Esophagus muscularis mucosa (tissue), 4 donors: ENCODE measurements at regions not wholly inside any gene's neighbourhood (a gene's known extent, or its start where the extent isn't known, plus 50 kb on each side); places are given as distances from the start of the nearest gene placed in this dataset.

ENCODE experiments used
- DNase-seq: peaks from one replicate; pipeline ENCODE4 v3.0.0-alpha.2; 2017; ENCODE audit errors: extremely low spot score
- H3K27ac ChIP-seq, 4 donors: fragments of 200-600 bp; sonication (generic); replicated peaks in 1 of 4; 1 replicate in 3 of 4; 2 replicates in 1 of 4; pipeline ENCODE4 v1.5.1; 2016 to 2019; ENCODE audit warnings: mild to moderate bottlenecking in 1 of 4
- H3K27me3 ChIP-seq, 4 donors: fragments of 200-600 bp; sonication (generic); one replicate each; pipeline versions ENCODE4 v1.5.1 to v1.6.0; 2016 to 2019
- H3K36me3 ChIP-seq, 4 donors: fragments of 200-600 bp; sonication (generic); one replicate each; pipeline ENCODE4 v1.5.1; 2016 to 2019
- H3K4me1 ChIP-seq, 4 donors: fragments of 200-600 bp; sonication (generic); one replicate each; pipeline ENCODE4 v1.5.1; 2016 to 2019
- H3K4me3 ChIP-seq, 4 donors: fragments of 200-600 bp; sonication (generic); 1 replicate in 2 of 4; 2 replicates in 2 of 4; pipeline ENCODE4 v1.5.1; 2016 to 2019; ENCODE audit warnings: mild to moderate bottlenecking in 4 of 4, moderate library complexity in 1 of 4
- H3K9me3 ChIP-seq, 4 donors: fragments of 200-600 bp; sonication (generic); 1 replicate in 3 of 4; 2 replicates in 1 of 4; pipeline ENCODE4 v1.5.1; 2016 to 2019
- EP300 ChIP-seq: sonication (generic); formaldehyde crosslinking; IDR thresholded peaks from one replicate; pipeline ENCODE4 v1.6.1; 2017; ENCODE audit warnings: antibody characterized with exemption
- POLR2A ChIP-seq: fragments of 450-650 bp; IDR thresholded peaks from one replicate; pipeline ENCODE4 v1.6.1; 2017; ENCODE audit warnings: antibody characterized with exemption, moderate library complexity, mild to moderate bottlenecking, low read depth
- POLR2AphosphoS5 ChIP-seq, 2 donors: sonication (generic); formaldehyde crosslinking; IDR thresholded peaks; one replicate each; pipeline ENCODE4 v1.6.1; 2017; ENCODE audit warnings: antibody characterized with exemption in 2 of 2
- WGBS: methylation state at CpG from one replicate; pipeline ENCODE4 v1.1.5; 2018; 5-methylcytosine and 5-hydroxymethylcytosine counted together
- intact Hi-C: fragments of 100-400 bp; cut with DNase I; formaldehyde crosslinking; loops from one replicate; pipeline ENCODE4 v1.15.1; 2023
- TF ChIP-seq, protein P1 (sequence below), 3 experiments: fragments of 200-600 bp in 2 of 3; fragments of 450-650 bp in 1 of 3; sonication (generic) in 2 of 3; IDR thresholded peaks; one replicate each; pipeline ENCODE4 v1.5.1; 2017 to 2019; ENCODE audit warnings: antibody characterized with exemption in 3 of 3, mild to moderate bottlenecking in 2 of 3, moderate library complexity in 1 of 3

- no peaks in the 10 kb centered on the region for H3K36me3 ChIP-seq
- WGBS, result 97% methylated on average over 1 of the region's 1 CpG
- peaks cover 0 to 32% (median 22%) of the 10 kb centered on the region in 4 donors for H3K9me3 ChIP-seq
Observed at GRCh38 chr2:11974573-11974972, 228.1 kb downstream of the LPIN1 start.

DNA sequence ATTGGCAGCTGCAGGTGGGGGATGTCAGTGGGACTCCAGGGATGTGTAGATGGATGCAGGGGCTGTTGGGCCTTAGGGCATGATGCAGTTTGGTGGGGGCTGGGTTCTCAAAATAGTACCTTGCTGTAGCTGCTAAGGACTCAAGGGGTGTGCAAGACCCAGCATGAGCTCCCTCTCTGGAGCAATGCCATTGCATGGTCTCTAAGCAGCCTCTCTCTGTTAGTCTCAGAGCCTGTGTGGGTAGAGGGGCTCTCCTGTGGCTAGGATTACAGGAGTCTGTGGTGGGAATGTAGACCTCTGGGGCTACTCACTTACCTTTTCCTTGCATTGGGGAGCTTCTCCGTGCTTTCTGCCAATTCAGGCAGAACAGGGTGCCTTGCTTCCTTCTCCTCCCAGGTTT, 228.9 kb downstream of the LPIN1 start:
- 93% methylated on average over 1 of the region's 1 CpG for WGBS
- Histone ChIP-seq H3K36me3 (no peaks in the 10 kb centered on the region), H3K4me1 (no peaks in the 10 kb centered on the region), H3K4me3 (no peak overlapping the region), H3K27me3 (no peaks in the 10 kb centered on the region), H3K9me3 (peaks cover 0 to 32% (median 22%) of the 10 kb centered on the region in 4 donors), H3K27ac (no peak overlapping the region)
- intact Hi-C loops, result no loop called here
- no peak for TF ChIP-seq POLR2A
- TF ChIP-seq EP300, result no peak
- no peak for DNase-seq

More at GRCh38 chr2:11974573-11974972, 228.1 kb downstream of the LPIN1 start:
- intact Hi-C loops, result no loop called here
- DNase-seq, result no peak
- H3K4me1 ChIP-seq, result no peaks in the 10 kb centered on the region
- TF ChIP-seq EP300 (no peak), POLR2A (no peak), POLR2AphosphoS5 (IDR thresholded peaks at IDR 0.05) (no peak)
- TF ChIP-seq, protein P1, sequence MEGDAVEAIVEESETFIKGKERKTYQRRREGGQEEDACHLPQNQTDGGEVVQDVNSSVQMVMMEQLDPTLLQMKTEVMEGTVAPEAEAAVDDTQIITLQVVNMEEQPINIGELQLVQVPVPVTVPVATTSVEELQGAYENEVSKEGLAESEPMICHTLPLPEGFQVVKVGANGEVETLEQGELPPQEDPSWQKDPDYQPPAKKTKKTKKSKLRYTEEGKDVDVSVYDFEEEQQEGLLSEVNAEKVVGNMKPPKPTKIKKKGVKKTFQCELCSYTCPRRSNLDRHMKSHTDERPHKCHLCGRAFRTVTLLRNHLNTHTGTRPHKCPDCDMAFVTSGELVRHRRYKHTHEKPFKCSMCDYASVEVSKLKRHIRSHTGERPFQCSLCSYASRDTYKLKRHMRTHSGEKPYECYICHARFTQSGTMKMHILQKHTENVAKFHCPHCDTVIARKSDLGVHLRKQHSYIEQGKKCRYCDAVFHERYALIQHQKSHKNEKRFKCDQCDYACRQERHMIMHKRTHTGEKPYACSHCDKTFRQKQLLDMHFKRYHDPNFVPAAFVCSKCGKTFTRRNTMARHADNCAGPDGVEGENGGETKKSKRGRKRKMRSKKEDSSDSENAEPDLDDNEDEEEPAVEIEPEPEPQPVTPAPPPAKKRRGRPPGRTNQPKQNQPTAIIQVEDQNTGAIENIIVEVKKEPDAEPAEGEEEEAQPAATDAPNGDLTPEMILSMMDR (IDR thresholded peaks at IDR 0.05), result no peak
- no peak overlapping the region for H3K27ac ChIP-seq
- no peak overlapping the region for H3K4me3 ChIP-seq
- no peaks in the 10 kb centered on the region for H3K27me3 ChIP-seq

- TF ChIP-seq POLR2AphosphoS5 (IDR thresholded peaks at IDR 0.05) (no peak), POLR2A (no peak), EP300 (no peak)
- TF ChIP-seq, protein P1 (IDR thresholded peaks at IDR 0.05), result no peak
- H3K9me3 ChIP-seq, result peaks cover 0 to 26% (median 21%) of the 10 kb centered on the region in 4 donors
Observed at GRCh38 chr2:11976073-11976472, 229.6 kb downstream of the LPIN1 start.

DNA sequence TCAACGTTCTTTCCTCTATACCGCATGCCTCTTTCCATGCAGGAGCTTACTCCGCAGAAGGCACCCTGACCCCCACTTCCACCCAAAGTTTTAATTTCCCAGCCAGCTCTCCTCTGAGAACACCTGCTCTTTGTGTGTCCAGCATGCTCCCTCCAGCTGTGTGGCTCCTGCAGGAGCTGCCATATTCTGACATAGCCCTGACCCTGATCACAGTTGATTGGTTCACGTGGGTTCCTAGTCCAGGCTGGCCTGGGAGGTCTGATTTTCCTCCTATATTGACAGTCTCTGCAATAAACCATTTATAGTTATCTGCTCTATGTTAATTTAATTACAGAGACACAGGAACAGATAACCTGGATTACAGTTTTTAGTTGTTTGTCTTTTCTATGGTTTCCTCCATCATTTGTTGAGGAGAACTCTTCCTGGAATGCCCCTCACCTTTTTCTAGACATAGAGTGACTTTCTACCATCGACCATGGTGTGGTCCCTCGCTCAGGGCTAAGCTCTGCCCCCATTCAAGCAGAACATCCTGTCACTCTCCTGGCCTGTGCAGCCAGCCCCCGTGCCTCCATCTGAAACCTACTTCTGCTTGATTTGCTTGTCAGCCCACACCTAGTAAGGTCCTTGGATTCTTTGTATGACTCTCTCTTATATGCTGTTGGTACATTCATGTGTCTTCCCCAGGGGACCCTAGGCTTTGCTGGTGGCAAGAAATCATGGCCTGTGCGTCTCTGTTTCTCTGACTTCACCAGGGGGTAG, 231.5 kb downstream of the LPIN1 start:
- H3K4me1 ChIP-seq, result no peaks in the 10 kb centered on the region
- DNase-seq, result peak; percentile 70
- no peaks in the 10 kb centered on the region for H3K27me3 ChIP-seq
- H3K4me3 ChIP-seq, result no peak overlapping the region
- no peaks in the 10 kb centered on the region for H3K36me3 ChIP-seq
- TF ChIP-seq, protein P1 (IDR thresholded peaks at IDR 0.05), result no peak
- 83% methylated on average over 8 of the region's 8 CpGs for WGBS
- no peak overlapping the region for H3K27ac ChIP-seq
- H3K9me3 ChIP-seq, result peaks cover 0 to 31% (median 21%) of the 10 kb centered on the region in 4 donors
- intact Hi-C loops, result no loop called here

More at GRCh38 chr2:11976073-11976472, 229.6 kb downstream of the LPIN1 start:
- intact Hi-C loops, result no loop called here
- DNase-seq, result no peak
- Histone ChIP-seq H3K4me3 (no peak overlapping the region), H3K36me3 (no peaks in the 10 kb centered on the region), H3K4me1 (no peaks in the 10 kb centered on the region), H3K27ac (no peak overlapping the region), H3K27me3 (no peaks in the 10 kb centered on the region)

- Histone ChIP-seq H3K27ac (no peak overlapping the region), H3K36me3 (no peaks in the 10 kb centered on the region), H3K9me3 (peaks cover 0 to 7% (median 2%) of the 10 kb centered on the region in 4 donors), H3K4me3 (no peak overlapping the region), H3K4me1 (no peaks in the 10 kb centered on the region), H3K27me3 (no peaks in the 10 kb centered on the region)
- 91% methylated on average over 7 of the region's 9 CpGs for WGBS
- intact Hi-C loops, result no loop called here
- DNase-seq, result no peak
- TF ChIP-seq EP300, result no peak
- TF ChIP-seq POLR2AphosphoS5 (IDR thresholded peaks at IDR 0.05), result no peak
- no peak for TF ChIP-seq POLR2A
- TF ChIP-seq, protein P1 (IDR thresholded peaks at IDR 0.05), result no peak
Observed at GRCh38 chr2:11980809-11981208, 234.4 kb downstream of the LPIN1 start.
